Esophagus squamous epithelium (tissue), 4 donors: ENCODE measurements at regions not wholly inside any gene's neighbourhood (a gene's known extent, or its start where the extent isn't known, plus 50 kb on each side); places are given as distances from the start of the nearest gene placed in this dataset.

Experiments used
- CTCF ChIP-seq, 6 experiments: fragments of 450-650 bp in 4 of 6; fragments of 200-600 bp in 2 of 6; sonication (generic) in 2 of 6; IDR thresholded peaks; one replicate each; pipeline ENCODE4 v1.5.1; 2016 to 2019; ENCODE audit warnings: antibody characterized with exemption in 6 of 6, mild to moderate bottlenecking in 4 of 6, moderate library complexity in 4 of 6
- POLR2A ChIP-seq, 4 donors: fragments of 450-650 bp; IDR thresholded peaks; one replicate each; pipeline ENCODE4 v1.6.1; 2017; ENCODE audit warnings: antibody characterized with exemption in 4 of 4, mild to moderate bottlenecking in 4 of 4, moderate library complexity in 3 of 4

- no peak for TF ChIP-seq POLR2A (IDR thresholded peaks at IDR 0.05)
- no peak for TF ChIP-seq CTCF (IDR thresholded peaks at IDR 0.05)
Observed at GRCh38 chr10:86579883-86580520, 58.4 kb upstream of the WAPL start.
